SH-SY5Y (cell line): ENCODE measurements at regions not wholly inside any gene's neighbourhood (a gene's known extent, or its start where the extent isn't known, plus 50 kb on each side); places are given as distances from the start of the nearest gene placed in this dataset.

Experiments used
- GATA2 ChIP-seq: IDR thresholded peaks from 2 replicates; pipeline ENCODE4 v1.6.1; 2011; ENCODE audit warnings: mild to moderate bottlenecking, low read depth, low read length
- GATA3 ChIP-seq: IDR thresholded peaks from 2 replicates; pipeline ENCODE4 v1.6.1; 2011; ENCODE audit warnings: low read depth, mild to moderate bottlenecking, low read length, moderate library complexity

DNA sequence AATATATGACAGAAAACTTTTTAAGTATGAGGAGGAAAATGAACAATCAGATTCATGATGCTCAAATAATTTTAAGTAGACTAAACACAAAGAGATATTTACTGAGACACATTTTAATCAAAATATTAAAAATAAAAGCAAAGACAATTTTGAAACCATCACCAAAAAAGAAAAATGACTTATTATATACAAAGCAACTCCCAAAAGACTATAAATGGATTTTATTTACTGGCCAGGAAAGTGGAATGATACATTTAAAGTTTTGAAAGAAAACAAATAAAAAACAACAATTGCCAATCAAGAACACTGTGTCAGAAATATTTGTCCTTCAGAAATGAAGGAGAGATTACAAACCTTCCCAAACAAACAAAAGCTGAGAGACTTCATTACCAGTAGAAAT, 968.5 kb upstream of the CELF4 start:
- no peak for TF ChIP-seq GATA2
- no peak for TF ChIP-seq GATA3
